Ureter (tissue), 1 donor: ENCODE measurements at regions not wholly inside any gene's neighbourhood (a gene's known extent, or its start where the extent isn't known, plus 50 kb on each side); places are given as distances from the start of the nearest gene placed in this dataset.
"Not testable (repeated sequence)": the region's sequence is repeated elsewhere in the genome, so short reads cannot be mapped to it uniquely, and the experiment has no call there.

ENCODE experiments used
- DNase-seq: peaks from one replicate; pipeline ENCODE4 v3.0.0-alpha.2; 2020; ENCODE audit warnings: low spot score
- donor health status: DM: yes; HTN: yes; CAD: no.

DNA sequence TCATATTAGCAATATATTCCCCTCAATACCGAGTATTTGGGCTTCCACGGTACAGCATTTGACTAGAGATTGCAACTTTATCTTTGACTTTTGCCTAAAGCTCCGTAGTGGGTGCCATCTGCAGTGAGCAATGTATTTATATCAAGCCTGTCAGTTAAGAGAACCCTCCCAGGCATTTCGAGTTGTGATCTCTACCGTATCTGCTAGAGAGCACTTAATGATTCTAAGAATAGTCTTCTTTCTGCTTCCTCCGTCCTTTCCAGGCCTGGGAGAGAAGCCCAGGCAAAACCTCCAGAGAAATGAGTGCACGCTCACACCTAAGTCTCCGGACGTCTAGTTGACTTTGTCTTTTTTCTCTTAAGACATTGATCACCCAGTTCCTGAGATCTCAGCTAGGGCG is 210.6 kb downstream of the KLF6 start:
- DNase-seq = no peak

DNA sequence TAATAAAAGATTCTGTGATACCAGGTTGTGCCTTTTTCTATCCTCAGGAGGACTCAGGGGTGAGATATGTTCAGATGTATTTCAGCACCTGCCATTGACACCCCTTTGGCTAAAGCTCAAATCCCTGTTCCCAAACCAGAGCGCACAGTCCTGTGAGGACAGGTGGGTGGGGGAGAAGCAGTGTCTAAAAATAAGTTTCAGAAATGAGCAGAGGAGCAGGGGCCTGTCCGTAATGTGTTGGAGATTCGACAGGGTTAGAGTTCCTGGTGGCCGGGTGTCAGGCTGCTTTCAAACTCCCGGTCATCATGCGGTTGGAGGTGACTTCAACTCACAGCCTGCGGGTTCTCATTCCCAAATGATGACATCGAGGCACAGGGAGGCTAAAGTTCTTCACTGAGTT is 211.5 kb downstream of the KLF6 start:
- DNase-seq = no peak

DNA sequence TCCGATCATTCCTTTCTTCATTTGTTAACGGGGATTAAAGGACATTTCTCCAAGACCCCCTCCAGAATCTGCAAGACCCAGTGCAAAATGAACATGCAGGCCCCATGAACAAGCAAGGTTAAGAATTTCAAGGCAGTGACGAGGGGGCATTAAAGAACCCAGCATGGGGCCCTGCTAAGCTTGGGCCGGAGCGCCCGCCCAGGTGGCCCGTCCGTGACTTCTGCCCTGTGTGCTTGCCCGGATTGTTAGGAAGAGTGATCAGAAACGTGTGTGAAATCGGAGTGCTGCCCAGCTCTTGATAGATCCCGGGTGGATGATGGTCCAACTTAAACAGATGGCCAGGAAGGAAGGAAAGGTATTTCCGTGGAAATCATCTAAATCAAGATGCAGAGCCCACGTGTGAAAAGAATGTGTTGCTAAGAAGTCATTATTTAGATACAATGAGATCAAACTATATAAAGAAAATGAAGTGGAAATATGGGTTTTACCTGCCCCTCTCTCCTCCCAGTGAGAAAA is 213.6 kb downstream of the KLF6 start:
- DNase-seq = no peak

DNA sequence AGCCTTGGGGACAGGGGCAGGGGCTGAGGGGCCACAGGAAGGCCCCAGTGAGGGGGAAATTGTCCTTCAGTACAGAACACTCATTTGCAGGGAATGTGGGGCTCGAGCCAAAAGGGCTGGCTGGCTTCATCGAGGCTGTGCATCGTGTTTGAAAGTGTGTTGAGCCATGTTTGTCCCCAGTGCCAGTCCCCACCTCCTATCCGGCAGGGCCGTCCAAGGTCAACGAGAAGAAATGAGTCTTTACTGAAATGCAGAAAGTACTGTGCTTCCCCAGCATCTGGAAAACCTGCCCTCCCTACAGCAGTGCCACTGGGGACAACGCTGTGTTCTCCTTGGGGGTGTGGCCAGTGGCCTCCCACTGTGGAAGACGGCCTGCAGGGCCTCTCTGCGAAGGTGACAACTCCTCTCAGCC is 214.1 kb downstream of the KLF6 start:
- DNase-seq = no peak

DNA sequence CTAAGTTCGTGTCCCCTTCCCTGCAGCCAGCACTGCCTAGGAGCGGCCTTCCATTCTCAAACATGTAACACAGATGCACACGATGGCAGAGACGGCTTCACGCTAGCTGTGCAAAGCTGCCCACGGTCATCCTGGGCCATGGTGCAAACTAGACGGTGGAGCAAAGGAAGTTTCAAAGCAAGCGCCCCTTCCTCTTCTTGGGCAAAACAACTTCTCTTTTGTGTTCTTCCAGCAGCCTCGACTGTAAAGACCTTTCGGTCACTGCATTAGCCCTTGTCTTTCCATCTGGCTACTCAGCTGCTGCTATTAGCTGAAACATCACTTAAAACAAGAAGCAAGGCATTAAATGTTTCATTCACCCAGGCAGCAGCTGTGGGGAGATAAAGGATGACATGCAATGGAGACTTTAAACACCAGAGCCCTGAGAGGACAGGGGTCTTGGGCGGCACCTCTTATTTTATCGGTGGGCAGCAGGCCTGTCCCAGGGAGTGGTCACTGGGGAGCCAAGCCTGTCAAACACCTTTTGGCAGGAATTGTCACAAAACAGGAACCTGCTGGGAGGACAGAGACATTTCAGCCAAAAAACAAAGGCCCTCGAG is 214.8 kb downstream of the KLF6 start:
- DNase-seq = no peak

DNA sequence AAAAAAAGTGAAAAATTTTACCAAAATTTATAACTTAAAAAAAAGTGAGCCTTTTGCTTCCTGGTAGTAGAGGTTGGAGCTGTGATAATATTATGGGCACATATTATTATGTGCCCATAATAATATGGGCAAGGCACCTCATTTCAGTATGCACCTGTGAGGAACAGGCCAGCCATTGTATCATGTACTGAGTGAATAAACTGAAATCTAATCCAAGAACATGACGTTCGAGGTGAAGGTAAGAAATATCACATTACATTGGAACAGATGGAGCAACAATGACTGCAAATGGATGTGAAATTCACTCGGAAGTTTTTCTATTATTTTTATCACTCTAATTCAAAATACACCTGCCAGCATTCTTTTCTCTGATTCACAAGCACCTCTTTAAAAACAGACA is 216.0 kb downstream of the KLF6 start:
- no peak for DNase-seq

DNA sequence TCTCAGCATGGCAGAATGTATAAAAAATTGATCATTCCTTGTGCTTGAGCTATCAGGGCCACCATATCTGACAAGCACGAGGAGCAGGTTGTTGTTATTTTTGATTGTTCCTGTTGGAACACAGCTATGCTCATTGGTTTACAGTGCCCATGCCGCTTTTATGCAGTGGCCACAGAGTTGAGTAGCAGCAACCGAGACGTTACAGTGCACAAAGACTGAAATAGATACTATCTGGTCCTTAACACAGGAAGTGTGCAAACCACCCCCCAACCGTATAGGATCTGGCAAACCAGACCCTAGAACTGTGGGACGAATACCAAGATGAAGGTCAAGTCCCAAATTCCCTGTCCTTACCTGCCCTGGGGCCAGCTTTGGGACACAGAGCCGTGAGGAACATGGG is 216.6 kb downstream of the KLF6 start:
- DNase-seq = no peak

DNA sequence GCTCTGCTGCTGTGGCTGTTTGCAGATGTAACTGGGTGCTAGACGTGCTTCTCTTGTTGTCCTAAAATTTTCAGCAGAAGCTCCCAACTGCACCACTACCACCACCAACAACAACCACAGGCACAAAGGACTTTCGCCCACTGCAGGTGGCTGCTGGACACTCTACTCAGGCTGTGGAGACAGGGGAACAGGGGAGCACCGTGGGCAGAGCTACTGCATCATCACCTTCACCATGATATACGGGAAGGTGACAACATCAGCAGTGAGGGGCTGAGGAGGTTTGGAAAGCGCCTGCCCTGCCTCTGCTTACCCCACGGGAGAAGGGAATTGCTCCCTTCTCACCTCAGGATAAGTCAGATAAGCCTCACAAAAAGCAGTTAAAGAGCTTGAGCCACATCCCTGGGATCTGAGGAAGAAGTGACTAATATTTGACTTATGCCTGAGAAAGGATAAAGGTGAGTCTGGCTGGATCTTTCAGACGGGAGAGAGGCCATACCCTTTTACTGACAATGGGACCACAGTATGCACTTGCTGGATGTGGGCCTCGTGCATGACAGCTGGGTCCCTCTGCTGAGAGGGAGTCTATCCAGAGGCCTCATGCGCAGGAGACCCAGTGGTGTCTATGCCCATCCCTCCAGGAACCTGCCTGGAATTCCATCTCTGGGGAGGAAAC is 217.6 kb downstream of the KLF6 start:
- no peak for DNase-seq

DNA sequence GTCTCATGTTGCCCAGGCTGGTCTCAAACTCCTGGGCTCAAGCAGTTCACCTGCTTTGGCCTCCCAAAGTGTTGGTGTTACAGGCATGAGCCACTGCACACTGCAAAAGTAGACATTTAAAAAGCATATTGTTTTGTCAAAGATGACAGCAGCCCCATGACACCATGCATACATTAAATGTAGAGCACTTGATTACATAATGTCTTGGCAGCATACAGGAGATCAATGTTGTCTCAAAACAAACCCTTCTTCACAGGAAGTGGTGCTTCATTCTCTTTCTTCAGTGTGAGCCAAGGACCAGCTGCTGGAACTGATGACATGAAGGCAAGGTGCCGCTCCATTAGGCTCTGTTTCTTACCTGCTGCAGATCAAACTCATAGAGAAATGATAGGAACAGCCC is 218.4 kb downstream of the KLF6 start:
- DNase-seq = no peak

DNA sequence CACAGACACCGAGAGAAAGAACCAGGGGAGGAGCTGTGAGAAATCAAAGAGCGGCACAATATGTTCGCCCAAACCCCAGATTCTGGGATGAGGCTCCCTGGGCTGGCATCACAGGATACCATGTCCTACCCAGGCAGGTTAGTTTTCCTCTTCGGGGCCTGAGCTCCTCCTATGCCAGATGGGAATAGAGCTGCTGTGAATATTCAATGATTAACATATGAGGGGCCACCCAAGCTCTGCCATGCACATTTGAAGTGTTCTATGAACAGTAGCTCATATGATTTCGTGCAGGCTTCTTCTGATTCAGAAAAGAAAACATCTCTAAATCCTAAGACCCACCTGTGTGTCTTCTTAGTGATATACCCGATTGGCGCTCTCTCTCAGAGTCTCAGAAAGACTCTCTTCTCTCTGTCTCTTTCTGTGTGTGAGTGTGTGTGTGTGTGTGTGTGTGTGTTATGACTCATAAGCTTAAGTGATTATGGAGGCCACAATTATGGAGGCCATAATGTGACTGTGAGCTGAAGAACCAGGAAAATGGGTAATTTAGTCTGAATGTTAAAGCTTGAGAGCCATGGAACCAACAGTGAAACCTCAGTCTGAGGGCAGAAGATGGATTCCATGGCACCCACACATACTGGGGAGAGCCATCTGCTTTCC is 220.5 kb downstream of the KLF6 start:
- DNase-seq = no peak

DNA sequence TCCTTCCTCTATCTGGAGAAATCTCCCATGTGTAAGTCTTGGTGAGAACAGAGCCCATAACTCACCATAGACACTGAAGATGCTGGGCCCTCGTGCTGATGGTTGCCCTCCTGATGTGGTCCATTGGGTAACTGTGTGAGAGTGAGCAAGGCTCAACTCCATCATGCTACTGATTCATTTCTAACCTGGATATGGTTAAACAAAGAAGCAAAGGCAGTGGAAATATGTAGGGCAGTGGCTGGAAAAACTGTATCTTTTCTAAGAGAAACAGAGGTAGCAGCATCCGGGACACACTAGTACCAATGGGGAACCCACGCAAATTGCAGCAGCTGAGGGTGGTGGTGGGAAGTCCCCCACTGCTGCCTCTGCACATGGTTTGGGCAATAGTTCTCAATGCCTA is 221.7 kb downstream of the KLF6 start:
- DNase-seq = no peak

DNA sequence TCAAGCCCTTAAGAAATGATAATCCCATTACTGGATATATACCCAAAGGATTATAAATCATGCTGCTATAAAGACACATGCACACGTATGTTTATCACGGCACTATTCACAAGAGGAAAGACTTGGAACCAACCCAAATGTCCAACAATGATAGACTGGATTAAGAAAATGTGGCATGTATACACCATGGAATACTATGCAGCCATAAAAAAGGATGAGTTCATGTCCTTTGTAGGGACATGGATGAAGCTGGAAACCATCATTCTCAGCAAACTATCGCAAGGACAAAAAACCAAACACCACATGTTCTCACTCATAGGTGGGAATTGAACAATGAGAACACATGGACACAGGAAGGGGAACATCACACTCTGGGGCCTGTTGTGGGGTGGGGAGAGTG is 224.4 kb downstream of the KLF6 start:
- not testable (repeated sequence) for DNase-seq

DNA sequence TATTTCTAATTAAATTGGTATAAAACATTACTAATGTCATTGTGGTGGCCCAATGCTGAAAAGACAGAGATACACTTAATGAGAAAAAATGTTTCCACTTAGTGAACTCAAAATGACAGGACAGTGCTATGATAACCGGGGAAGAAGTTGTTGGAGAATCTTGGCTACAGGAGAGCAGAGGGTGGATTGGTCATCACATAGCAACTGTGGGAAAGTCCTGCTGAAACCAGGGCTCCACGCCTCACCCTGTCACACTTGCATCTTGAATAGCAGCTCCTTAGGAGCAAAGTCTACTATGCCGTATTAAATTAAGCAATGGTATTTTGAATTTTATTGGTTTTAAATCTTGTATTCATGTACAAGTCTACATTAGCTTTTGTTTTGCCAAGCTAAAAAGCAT is 225.5 kb downstream of the KLF6 start:
- no peak for DNase-seq

DNA sequence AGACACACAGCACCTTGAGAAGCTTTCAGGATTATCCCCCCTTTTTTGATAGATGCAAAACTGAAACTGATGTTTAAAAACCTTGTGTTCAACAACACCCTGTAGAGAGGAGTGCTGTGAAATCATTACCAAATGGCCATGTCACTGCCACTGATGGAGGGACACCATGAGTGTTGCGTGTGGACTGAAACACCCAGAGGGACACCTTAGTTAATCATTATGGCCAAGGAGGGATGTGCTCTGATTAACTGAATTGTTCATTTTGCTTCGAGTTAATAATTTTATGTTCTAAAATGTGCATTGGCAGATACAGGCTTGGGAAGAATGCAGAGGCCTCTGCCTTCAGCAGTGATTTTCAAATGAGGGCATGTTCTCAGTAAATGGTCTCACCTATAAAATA is 226.0 kb downstream of the KLF6 start:
- no peak for DNase-seq

DNA sequence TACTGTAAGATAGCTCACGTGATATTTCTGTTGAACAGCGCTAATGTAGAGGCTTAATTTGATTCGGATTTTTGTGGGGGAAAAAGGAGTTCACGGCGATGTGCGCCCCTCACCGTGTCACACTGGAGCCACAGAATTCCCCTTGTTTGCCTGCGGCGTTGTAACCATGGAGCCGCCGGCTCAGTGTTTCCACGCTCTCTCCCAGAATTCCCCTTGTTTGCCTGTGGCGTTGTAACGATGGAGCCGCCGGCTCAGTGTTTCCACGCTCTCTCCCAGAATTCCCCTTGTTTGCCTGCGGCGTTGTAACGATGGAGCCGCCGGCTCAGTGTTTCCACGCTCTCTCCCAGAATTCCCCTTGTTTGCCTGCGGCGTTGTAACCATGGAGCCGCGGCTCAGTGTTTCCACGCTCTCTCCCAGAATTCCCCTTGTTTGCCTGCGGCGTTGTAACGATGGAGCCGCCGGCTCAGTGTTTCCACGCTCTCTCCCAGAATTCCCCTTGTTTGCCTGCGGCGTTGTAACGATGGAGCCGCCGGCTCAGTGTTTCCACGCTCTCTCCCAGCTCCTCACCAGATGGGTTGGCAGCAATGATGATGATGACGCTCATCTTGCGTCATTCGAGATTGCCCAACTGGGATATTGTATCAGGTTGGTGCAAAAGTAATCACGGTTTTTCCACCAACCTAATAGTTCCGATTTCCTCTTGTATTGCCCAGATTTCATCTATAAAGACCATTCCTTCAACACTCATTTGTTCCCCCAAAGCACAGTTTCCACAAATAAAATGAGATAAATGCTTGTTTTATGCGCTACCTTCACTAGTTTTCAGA is 228.6 kb downstream of the KLF6 start:
- DNase-seq = not testable (repeated sequence)

DNA sequence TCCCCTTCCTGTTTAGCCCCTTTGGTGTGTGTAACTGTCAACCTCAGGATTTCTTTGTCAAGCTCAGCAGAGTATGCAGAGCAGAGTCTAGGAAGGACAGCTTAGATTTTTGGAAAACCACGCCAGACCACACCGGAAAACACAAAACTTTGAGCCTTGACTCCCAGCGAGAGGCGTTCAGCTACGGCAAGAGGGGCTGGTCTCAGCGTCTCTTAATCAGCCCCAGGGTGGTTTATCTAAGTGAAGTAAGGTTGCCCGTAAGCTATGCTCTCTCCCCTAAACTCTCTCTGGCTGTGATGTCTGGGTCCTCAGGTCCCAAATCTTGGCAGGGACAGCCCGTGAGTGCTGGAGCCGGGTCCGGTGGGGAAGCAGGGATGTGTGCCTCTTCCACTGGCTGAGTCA is 230.9 kb downstream of the KLF6 start:
- no peak for DNase-seq

DNA sequence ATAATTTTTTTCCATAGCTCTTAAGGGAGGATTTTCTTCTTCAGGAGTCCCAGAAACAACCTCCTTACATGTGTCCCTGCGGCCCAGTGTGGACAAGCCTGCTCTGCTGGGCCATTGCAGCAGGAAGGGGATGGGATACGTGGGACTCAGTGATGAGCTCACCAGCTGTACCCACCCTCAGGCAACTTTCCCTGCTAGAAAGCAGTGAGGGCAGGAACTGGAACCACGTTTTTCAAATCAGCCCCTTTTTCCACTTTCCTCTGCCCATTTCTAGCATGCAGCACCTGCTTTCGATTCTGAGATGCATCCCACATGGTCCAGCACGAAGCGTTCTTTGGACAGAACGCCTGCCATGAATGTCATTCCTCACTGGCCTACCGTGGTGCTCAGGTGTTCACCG is 232.7 kb downstream of the KLF6 start:
- no peak for DNase-seq

DNA sequence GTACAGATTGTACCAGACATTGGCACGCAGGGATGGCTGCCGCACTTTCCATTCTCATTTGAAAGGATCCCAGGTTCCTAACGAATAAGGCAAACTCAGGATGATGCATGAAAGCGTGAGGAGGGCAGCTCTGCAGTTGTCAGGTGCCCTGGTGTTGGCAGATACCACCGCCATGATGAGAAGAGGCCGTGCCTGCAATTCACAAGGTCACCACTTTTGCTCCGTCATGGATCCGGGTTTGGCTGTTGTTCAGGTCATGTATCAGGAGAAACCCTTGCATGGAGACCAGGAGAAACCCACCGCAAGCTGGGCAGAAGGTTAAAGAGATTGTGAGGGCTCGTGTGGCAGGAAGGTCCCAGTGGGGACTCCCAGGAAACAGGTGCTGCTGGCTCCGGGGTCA is 233.2 kb downstream of the KLF6 start:
- DNase-seq = no peak

DNA sequence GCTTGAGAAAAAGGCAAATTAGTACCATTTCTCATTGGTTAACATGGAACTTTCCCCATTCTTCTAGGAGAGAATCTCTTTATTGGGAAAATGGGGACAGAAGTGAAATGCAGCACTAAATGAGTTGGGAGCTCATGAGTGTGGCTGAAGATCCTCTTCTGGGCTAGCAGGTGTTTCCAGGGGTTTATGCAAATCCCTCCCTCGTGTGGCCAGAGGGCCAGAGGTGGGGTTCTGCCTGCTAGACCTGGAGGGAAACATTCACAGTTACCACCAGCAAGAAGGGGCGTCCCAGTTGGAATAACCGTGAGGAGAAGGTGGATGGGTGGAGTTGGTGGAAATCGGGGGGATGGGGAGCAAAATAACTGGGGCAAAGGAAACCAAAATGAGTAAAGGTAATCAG is 235.9 kb downstream of the KLF6 start:
- no peak for DNase-seq

DNA sequence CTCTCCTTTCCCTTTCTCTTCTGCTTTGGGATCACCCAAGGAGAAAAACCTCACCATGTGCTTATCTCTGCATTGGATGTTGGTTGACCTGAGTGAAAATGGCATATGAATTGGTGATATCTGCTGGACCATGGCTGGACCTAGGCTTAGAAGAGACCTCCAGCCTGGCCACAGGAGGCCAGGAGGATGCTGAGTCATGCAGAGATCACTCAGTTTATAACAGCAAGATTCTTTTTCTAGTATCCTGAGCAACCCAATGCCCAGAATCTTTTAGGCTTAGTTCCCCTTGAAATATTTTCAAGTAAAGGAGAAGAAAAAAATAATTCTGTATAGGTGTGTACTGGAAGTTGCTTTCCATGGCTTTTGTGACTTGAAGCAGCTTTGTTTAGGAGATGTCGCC is 236.3 kb downstream of the KLF6 start:
- DNase-seq = no peak

DNA sequence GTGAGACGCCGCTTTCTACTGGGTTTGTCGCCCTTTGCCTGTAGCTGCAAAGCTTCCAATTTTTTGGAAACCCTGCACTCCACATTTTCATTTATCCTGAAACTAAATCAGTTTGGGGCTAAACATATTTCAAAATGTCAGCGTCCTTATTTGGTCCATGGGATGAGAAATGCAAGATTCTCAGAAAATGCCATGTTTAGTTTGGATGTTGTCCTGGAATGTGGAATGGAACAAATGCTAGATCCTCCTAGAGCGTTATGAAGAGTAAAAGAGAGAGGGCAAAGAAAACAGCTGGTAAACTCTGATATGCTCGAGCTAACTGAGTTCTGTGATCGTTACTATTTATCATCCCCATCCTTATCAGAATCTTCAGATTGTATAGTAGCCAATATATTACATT is 236.9 kb downstream of the KLF6 start:
- no peak for DNase-seq

DNA sequence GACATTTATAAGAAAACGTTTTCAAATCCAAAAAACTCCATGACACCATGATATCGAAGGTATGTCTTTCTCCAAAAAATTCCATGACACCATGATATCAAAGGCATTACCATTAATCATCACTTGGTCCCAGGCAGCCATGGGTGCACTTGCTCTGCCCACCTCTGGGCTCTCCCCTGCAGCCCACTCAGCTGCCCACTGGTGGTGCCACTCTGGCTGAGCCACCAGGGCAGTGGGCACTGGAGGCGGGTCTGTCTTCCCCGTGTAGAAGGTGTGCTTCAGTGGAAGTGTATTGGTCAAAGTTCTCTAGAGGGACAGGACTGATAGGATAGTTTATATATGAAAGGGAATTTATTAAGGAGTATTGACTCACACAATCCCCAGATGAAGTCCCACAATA is 240.4 kb downstream of the KLF6 start:
- DNase-seq = no peak
